IMR-90 (cell line): ENCODE measurements at regions not wholly inside any gene's neighbourhood (a gene's known extent, or its start where the extent isn't known, plus 50 kb on each side); places are given as distances from the start of the nearest gene placed in this dataset.

Experiments
- ATAC-seq: fragments of 200-7000 bp; cut with Tn5 transposase; 2 replicates; pipeline ENCODE4 v1.9.1; 2020; ENCODE audit warnings: low read depth, mild to moderate bottlenecking, moderate library complexity
- BruUV-seq: library from RNA; stranded (reverse); fragments of 400-500 nt; replicated peaks from 2 replicates; lab custom pipeline; 2021; lab: Mats Ljungman, UMichigan
- CTCF ChIA-PET: fragments of 300-600 bp; formaldehyde crosslinking; extraction: SDS; loops from one replicate; lab custom pipeline; 2021; ENCODE audit warnings: antibody characterized with exemption; lab: Yijun Ruan, JAX
- POLR2A ChIA-PET: fragments of 300-600 bp; sonication (Branson Sonifier 250); formaldehyde crosslinking; loops from one replicate; lab custom pipeline; 2022; ENCODE audit warnings: antibody characterized with exemption; ENCODE audit not compliant: unreplicated experiment; lab: Charles Lee
- DNase-seq: peaks from one replicate; pipeline ENCODE4 v3.0.0; 2013
- H2AFZ ChIP-seq: replicated peaks from 2 replicates; pipeline ENCODE3; 2013; ENCODE audit warnings: low read length, mild to moderate bottlenecking; ENCODE audit not compliant: poor library complexity
- H2AK5ac ChIP-seq: 2 replicates; pipeline ENCODE4 v1.6.1; 2013; ENCODE audit warnings: low read depth, low read length, inconsistent platforms
- H2AK9ac ChIP-seq: replicated peaks from 2 replicates; pipeline ENCODE3; 2013; ENCODE audit warnings: mild to moderate bottlenecking, low read depth, low read length, moderate library complexity; ENCODE audit not compliant: poor library complexity
- H2BK120ac ChIP-seq: 2 replicates; pipeline ENCODE4 v1.6.1; 2013; ENCODE audit warnings: low read depth, low read length, inconsistent platforms
- H2BK15ac ChIP-seq: 3 replicates; pipeline ENCODE4 v1.6.1; 2013; ENCODE audit warnings: low read depth, low read length, inconsistent platforms
- H2BK20ac ChIP-seq: 2 replicates; pipeline ENCODE4 v1.6.1; 2013; ENCODE audit warnings: low read depth, mild to moderate bottlenecking, inconsistent platforms, low read length, moderate library complexity
- H2BK5ac ChIP-seq: 2 replicates; pipeline ENCODE4 v1.6.1; 2013; ENCODE audit warnings: mild to moderate bottlenecking, low read depth, low read length, inconsistent platforms; ENCODE audit not compliant: poor library complexity, severe bottlenecking
- H3K14ac ChIP-seq: replicated peaks from 2 replicates; pipeline ENCODE4 v1.6.1; 2013; ENCODE audit warnings: low read depth, low read length, inconsistent platforms
- H3K18ac ChIP-seq: 2 replicates; pipeline ENCODE4 v1.6.1; 2013; ENCODE audit warnings: low read depth, low read length, control low read depth
- H3K23ac ChIP-seq: 2 replicates; pipeline ENCODE4 v1.6.1; 2013; ENCODE audit warnings: low read depth, low read length, inconsistent platforms
- H3K27ac ChIP-seq: 2 replicates; pipeline ENCODE4 v1.5.1; 2013; ENCODE audit warnings: mild to moderate bottlenecking, control low read depth, low read length; ENCODE audit not compliant: insufficient read depth
- H3K27me3 ChIP-seq: 2 replicates; pipeline ENCODE4 v1.6.1; 2013; ENCODE audit warnings: low read length; ENCODE audit not compliant: control insufficient read depth, insufficient read depth
- H3K36me3 ChIP-seq: 2 replicates; pipeline ENCODE4 v1.6.1; 2013; ENCODE audit warnings: low read length, mixed read lengths; ENCODE audit not compliant: control insufficient read depth, insufficient read depth
- H3K4ac ChIP-seq: 2 replicates; pipeline ENCODE4 v1.6.1; 2013; ENCODE audit warnings: low read depth, low read length, inconsistent platforms
- H3K4me1 ChIP-seq: 2 replicates; pipeline ENCODE4 v1.6.1; 2013; ENCODE audit warnings: low read length, mixed read lengths; ENCODE audit not compliant: control insufficient read depth, insufficient read depth
- H3K4me2 ChIP-seq: 2 replicates; pipeline ENCODE4 v1.6.1; 2013; ENCODE audit warnings: low read depth, mild to moderate bottlenecking, control low read depth, low read length, moderate library complexity
- H3K4me3 ChIP-seq: 2 replicates; pipeline ENCODE4 v1.5.1; 2013; ENCODE audit warnings: low read depth, mild to moderate bottlenecking, control low read depth, low read length, moderate library complexity; ENCODE audit not compliant: insufficient read depth
- H3K56ac ChIP-seq: 2 replicates; pipeline ENCODE4 v1.6.1; 2013; ENCODE audit warnings: low read length, inconsistent platforms; ENCODE audit not compliant: insufficient read depth; ENCODE audit errors: extremely low read depth
- H3K79me1 ChIP-seq, 2 experiments: 2 replicates each; pipeline ENCODE4 v1.6.1; 2013; ENCODE audit warnings: low read length in 2 of 2, inconsistent platforms in 1 of 2, low read depth in 1 of 2
- H3K9ac ChIP-seq: 2 replicates; pipeline ENCODE4 v1.6.1; 2013; ENCODE audit warnings: low read depth, low read length, control low read depth
- H3K9me1 ChIP-seq: 2 replicates; pipeline ENCODE4 v1.6.1; 2013; ENCODE audit warnings: low read length, inconsistent platforms; ENCODE audit not compliant: insufficient read depth
- H3K9me3 ChIP-seq: 2 replicates; pipeline ENCODE4 v1.6.1; 2013; ENCODE audit warnings: low read length; ENCODE audit not compliant: control insufficient read depth, insufficient read depth
- H4K20me1 ChIP-seq: 2 replicates; pipeline ENCODE4 v1.6.1; 2013; ENCODE audit warnings: low read length, inconsistent platforms; ENCODE audit not compliant: insufficient read depth
- H4K5ac ChIP-seq: 2 replicates; pipeline ENCODE4 v1.6.1; 2013; ENCODE audit warnings: mild to moderate bottlenecking, low read depth, low read length, control low read depth
- H4K8ac ChIP-seq, 2 experiments: 2 replicates each; pipeline ENCODE4 v1.6.1; 2013; ENCODE audit warnings: low read depth in 2 of 2, low read length in 2 of 2, control low read depth in 1 of 2, inconsistent platforms in 1 of 2
- H4K91ac ChIP-seq: 2 replicates; pipeline ENCODE4 v1.6.1; 2013; ENCODE audit warnings: low read depth, low read length, inconsistent platforms; ENCODE audit not compliant: insufficient read depth
- BHLHE40 ChIP-seq: fragments of 150-350 bp; IDR thresholded peaks from 2 replicates; pipeline ENCODE4 v1.6.1; 2016; ENCODE audit warnings: mild to moderate bottlenecking, low read depth, low read length
- CEBPB ChIP-seq: IDR thresholded peaks from 2 replicates; pipeline ENCODE4 v1.6.1; 2012; ENCODE audit warnings: low read depth, low read length, improper control_type of control experiment
- CHD1 ChIP-seq: IDR thresholded peaks from 2 replicates; pipeline ENCODE4 v1.6.1; 2012; ENCODE audit warnings: low read depth, low read length, improper control_type of control experiment
- CTCF ChIP-seq: conservative IDR thresholded peaks from 2 replicates; pipeline ENCODE4 v1.5.1; 2012; ENCODE audit warnings: mild to moderate bottlenecking, low read depth, low read length, improper control_type of control experiment
- ELK1 ChIP-seq: fragments of 150-350 bp; IDR thresholded peaks from 2 replicates; pipeline ENCODE4 v1.6.1; 2016; ENCODE audit warnings: low read depth, mild to moderate bottlenecking, low read length, moderate library complexity, borderline replicate concordance
- FOS ChIP-seq: fragments of 150-350 bp; IDR thresholded peaks from 2 replicates; pipeline ENCODE4 v1.6.1; 2016; ENCODE audit warnings: low read depth, low read length
- MAFK ChIP-seq: IDR thresholded peaks from 2 replicates; pipeline ENCODE4 v1.6.1; 2012; ENCODE audit warnings: low read depth, low read length, improper control_type of control experiment
- MAZ ChIP-seq: IDR thresholded peaks from 2 replicates; pipeline ENCODE4 v1.6.1; 2012; ENCODE audit warnings: low read depth, mild to moderate bottlenecking, low read length, improper control_type of control experiment, moderate library complexity, borderline replicate concordance
- MXI1 ChIP-seq: IDR thresholded peaks from 2 replicates; pipeline ENCODE4 v1.6.1; 2012; ENCODE audit warnings: low read depth, mild to moderate bottlenecking, low read length, moderate library complexity, borderline replicate concordance
- NFE2L2 ChIP-seq: fragments of 150-350 bp; IDR thresholded peaks from 2 replicates; pipeline ENCODE4 v1.6.1; 2016; ENCODE audit warnings: low read depth, mild to moderate bottlenecking, low read length
- POLR2A ChIP-seq: IDR thresholded peaks from 2 replicates; pipeline ENCODE4 v1.6.1; 2012; ENCODE audit warnings: mild to moderate bottlenecking, low read depth, low read length
- RAD21 ChIP-seq: IDR thresholded peaks from 2 replicates; pipeline ENCODE4 v1.6.1; 2012; ENCODE audit warnings: low read length, improper control_type of control experiment
- RCOR1 ChIP-seq: IDR thresholded peaks from 2 replicates; pipeline ENCODE4 v1.6.1; 2012; ENCODE audit warnings: mild to moderate bottlenecking, low read length, improper control_type of control experiment; ENCODE audit not compliant: insufficient replicate concordance
- RFX5 ChIP-seq: IDR thresholded peaks from 2 replicates; pipeline ENCODE4 v1.8.0; 2012; ENCODE audit warnings: low read depth, mild to moderate bottlenecking, low read length, moderate library complexity
- SMC3 ChIP-seq: fragments of 150-350 bp; IDR thresholded peaks from 2 replicates; pipeline ENCODE4 v1.6.1; 2016; ENCODE audit warnings: low read depth, mild to moderate bottlenecking, antibody characterized with exemption, low read length, moderate library complexity
- USF2 ChIP-seq: fragments of 150-350 bp; IDR thresholded peaks from 2 replicates; pipeline ENCODE4 v1.6.1; 2017; ENCODE audit warnings: mild to moderate bottlenecking, antibody characterized with exemption, low read length, low read depth
- WGBS, 2 experiments: methylation state at CpG; one replicate each; pipeline versions ENCODE4 v1.1.5 to v1.1.7; 2013; ENCODE audit warnings: missing lambda C conversion rate in 2 of 2; ENCODE audit not compliant: insufficient read length in 1 of 2; ENCODE audit errors: extremely low coverage in 2 of 2; 5-methylcytosine and 5-hydroxymethylcytosine counted together
- dilution Hi-C: fragments of 300-500 bp; cut with HindIII; formaldehyde crosslinking; loops from one replicate; pipeline ENCODE4 v1.14.3; 2018; ENCODE audit warnings: low sequenced_read_pairs; ENCODE audit not compliant: unreplicated experiment
- in situ Hi-C: fragments of 300-500 bp; cut with MboI; formaldehyde crosslinking; loops from 3 replicates; pipeline ENCODE4 v1.14.3; 2019; ENCODE audit warnings: low sequenced_read_pairs, inconsistent platforms, mixed read lengths
- intact Hi-C: fragments of 100-400 bp; cut with micrococcal nuclease; formaldehyde crosslinking; loops from 2 replicates; pipeline ENCODE4 v1.10.0; 2022

- Histone ChIP-seq H3K9me3 (no peaks in the 10 kb centered on the region), H4K8ac (no peak overlapping the region), H3K14ac (no peak overlapping the region), H3K23ac (no peak overlapping the region), H3K4ac (no peak overlapping the region), H3K79me1 (no peaks in the 10 kb centered on the region), H3K27ac (no peak overlapping the region), H2BK120ac (no peak overlapping the region), H3K36me3 (no peaks in the 10 kb centered on the region), H3K18ac (no peak overlapping the region), H3K4me1 (no peaks in the 10 kb centered on the region), H2AK9ac (no peak overlapping the region), H3K9ac (no peak overlapping the region), H3K27me3 (no peaks in the 10 kb centered on the region), H3K56ac (no peak overlapping the region), H4K20me1 (no peaks in the 10 kb centered on the region), H3K4me3 (no peak overlapping the region), H2AK5ac (no peak overlapping the region), H2AFZ (no peak overlapping the region), H2BK5ac (no peak overlapping the region), H2BK20ac (no peak overlapping the region), H3K9me1 (no peaks in the 10 kb centered on the region; the same call in 1 of the 2 replicates), H3K4me2 (no peak overlapping the region), H2BK15ac (no peak overlapping the region), H4K5ac (no peak overlapping the region), H4K91ac (no peak overlapping the region)
- ATAC-seq: no peak
- ChIA-PET CTCF (no interaction called here), POLR2A (no interaction called here)
- WGBS, 2 experiments: 0% methylated on average over 1 of the region's 1 CpG; no CpG with 5 or more reads in 1 of the 2 experiments
- intact Hi-C loops: no loop called here
- DNase-seq: no peak
- in situ Hi-C loops: no loop called here
- no TSS peak for BruUV-seq
- TF ChIP-seq SMC3 (no peak), BHLHE40 (no peak), ELK1 (no peak), USF2 (no peak), RAD21 (no peak), MAFK (no peak), RFX5 (no peak), MXI1 (no peak), FOS (no peak), MAZ (no peak), POLR2A (no peak), CHD1 (no peak), CTCF (no peak), NFE2L2 (no peak), RCOR1 (no peak), CEBPB (no peak)
- dilution Hi-C loops: no loop called here
These were observed 170.6 kb downstream of the TMEM132E start for GRCh38 chr17:34750004-34750403.
